NT2/D1 (cell line): ENCODE measurements at regions not wholly inside any gene's neighbourhood (a gene's known extent, or its start where the extent isn't known, plus 50 kb on each side); places are given as distances from the start of the nearest gene placed in this dataset.

Experiments
- YY1 ChIP-seq: IDR thresholded peaks from 2 replicates; pipeline ENCODE4 v1.6.1; 2011; ENCODE audit not compliant: insufficient read length, insufficient read depth
- ZNF274 ChIP-seq: IDR thresholded peaks from 2 replicates; pipeline ENCODE4 v1.6.1; 2011; ENCODE audit warnings: mild to moderate bottlenecking, low read depth, low read length

- TF ChIP-seq ZNF274 (no peak), YY1 (no peak)
Measured at GRCh38 chr3:72361990-72362389, 486.3 kb downstream of the SHQ1 start.
